ENCODE measurements at regions not wholly inside any gene's neighbourhood (a gene's known extent, or its start where the extent isn't known, plus 50 kb on each side); places are given as distances from the start of the nearest gene placed in this dataset.

DNA sequence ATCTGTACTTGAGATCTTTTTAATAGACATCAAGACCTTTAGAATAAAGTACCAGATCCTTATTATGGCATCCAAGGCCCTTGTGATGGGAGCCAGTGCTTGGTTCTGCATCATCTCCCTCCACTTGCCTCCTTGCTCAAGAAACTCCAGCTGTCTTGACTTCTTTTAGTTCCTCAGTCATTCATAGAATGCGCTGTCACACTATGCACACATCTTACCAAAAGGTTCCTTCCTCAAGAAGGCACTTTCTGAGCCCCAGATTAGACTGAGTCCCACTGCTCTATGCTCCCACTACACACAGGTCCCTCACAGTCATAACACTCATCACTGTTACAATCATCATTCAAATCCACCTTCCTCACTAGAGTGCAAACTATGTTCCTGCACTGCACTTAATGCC is 57.8 kb upstream of the ITM2B start:
- H3K4me3 ChIP-seq, result no peak overlapping the region
- H2AFZ ChIP-seq (ENCODE audit: low read depth, low read length), result no peak overlapping the region
- H3K27me3 ChIP-seq (ENCODE audit: control insufficient read depth in 2 of 2, insufficient read depth in 2 of 2, low read length in 2 of 2), result no peaks in the 10 kb centered on the region
- no peaks in the 10 kb centered on the region for H3K79me2 ChIP-seq (ENCODE audit: control insufficient read depth, insufficient read depth, low read length)
- H3K9me3 ChIP-seq (replicated peaks; ENCODE audit: control insufficient read depth, insufficient read depth, low read depth, low read length), result no peaks in the 10 kb centered on the region
- no peaks in the 10 kb centered on the region for H3K9me1 ChIP-seq (ENCODE audit: control insufficient read depth, insufficient read depth, low read length)
- ATAC-seq, result no peak
- in situ Hi-C loops (cut with MboI), result no loop called here
- no peak overlapping the region for H3K27ac ChIP-seq (ENCODE audit: extremely low read depth, low read depth, low read length)
- H3K36me3 ChIP-seq (ENCODE audit: control insufficient read depth, insufficient read depth, low read length), result no peaks in the 10 kb centered on the region
- intact Hi-C loops (cut with micrococcal nuclease), result no loop called here
- no peak overlapping the region for H3K9ac ChIP-seq (ENCODE audit: insufficient read depth in 1 of 2, low read depth in 2 of 2, low read length in 2 of 2)
- no peak for DNase-seq (ENCODE audit: extremely low read depth in 1 of 4, low spot score in 3 of 4)
- H3K4me2 ChIP-seq (ENCODE audit: insufficient read depth, low read length), result no peak overlapping the region
- H3K4me1 ChIP-seq (replicated peaks in 1 of 2; ENCODE audit: control insufficient read depth in 2 of 2, insufficient read depth in 2 of 2, low read length in 2 of 2), result no peaks in the 10 kb centered on the region; a peak in 1 of 5 replicates
- BruUV-seq (replicated peaks), result no TSS peak
- 33% methylated on average over 1 of the region's 1 CpG for WGBS (ENCODE audit: insufficient coverage, low coverage, missing lambda C conversion rate)
- POLR2A ChIA-PET, result no interaction called here
- CTCF ChIA-PET (ENCODE audit: low intra/inter-chr PET ratio), result no interaction called here
- H4K20me1 ChIP-seq (replicated peaks; ENCODE audit: control insufficient read depth, insufficient read depth, low read length), result no peaks in the 10 kb centered on the region
- FAIRE-seq, result no peak
- TF ChIP-seq, protein P1, sequence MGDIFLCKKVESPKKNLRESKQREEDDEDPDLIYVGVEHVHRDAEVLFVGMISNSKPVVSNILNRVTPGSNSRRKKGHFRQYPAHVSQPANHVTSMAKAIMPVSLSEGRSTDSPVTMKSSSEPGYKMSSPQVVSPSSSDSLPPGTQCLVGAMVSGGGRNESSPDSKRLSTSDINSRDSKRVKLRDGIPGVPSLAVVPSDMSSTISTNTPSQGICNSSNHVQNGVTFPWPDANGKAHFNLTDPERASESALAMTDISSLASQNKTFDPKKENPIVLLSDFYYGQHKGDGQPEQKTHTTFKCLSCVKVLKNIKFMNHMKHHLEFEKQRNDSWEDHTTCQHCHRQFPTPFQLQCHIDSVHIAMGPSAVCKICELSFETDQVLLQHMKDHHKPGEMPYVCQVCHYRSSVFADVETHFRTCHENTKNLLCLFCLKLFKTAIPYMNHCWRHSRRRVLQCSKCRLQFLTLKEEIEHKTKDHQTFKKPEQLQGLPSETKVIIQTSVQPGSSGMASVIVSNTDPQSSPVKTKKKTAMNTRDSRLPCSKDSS (IDR thresholded peaks at IDR 0.05; ENCODE audit: low read depth, partially characterized antibody), result no peak
- TF ChIP-seq, protein P2, sequence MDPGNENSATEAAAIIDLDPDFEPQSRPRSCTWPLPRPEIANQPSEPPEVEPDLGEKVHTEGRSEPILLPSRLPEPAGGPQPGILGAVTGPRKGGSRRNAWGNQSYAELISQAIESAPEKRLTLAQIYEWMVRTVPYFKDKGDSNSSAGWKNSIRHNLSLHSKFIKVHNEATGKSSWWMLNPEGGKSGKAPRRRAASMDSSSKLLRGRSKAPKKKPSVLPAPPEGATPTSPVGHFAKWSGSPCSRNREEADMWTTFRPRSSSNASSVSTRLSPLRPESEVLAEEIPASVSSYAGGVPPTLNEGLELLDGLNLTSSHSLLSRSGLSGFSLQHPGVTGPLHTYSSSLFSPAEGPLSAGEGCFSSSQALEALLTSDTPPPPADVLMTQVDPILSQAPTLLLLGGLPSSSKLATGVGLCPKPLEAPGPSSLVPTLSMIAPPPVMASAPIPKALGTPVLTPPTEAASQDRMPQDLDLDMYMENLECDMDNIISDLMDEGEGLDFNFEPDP (CRISPR knock-in tag; IDR thresholded peaks at IDR 0.05), result no peak
- TF ChIP-seq, protein P3, sequence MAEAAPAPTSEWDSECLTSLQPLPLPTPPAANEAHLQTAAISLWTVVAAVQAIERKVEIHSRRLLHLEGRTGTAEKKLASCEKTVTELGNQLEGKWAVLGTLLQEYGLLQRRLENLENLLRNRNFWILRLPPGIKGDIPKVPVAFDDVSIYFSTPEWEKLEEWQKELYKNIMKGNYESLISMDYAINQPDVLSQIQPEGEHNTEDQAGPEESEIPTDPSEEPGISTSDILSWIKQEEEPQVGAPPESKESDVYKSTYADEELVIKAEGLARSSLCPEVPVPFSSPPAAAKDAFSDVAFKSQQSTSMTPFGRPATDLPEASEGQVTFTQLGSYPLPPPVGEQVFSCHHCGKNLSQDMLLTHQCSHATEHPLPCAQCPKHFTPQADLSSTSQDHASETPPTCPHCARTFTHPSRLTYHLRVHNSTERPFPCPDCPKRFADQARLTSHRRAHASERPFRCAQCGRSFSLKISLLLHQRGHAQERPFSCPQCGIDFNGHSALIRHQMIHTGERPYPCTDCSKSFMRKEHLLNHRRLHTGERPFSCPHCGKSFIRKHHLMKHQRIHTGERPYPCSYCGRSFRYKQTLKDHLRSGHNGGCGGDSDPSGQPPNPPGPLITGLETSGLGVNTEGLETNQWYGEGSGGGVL (CRISPR knock-in tag; IDR thresholded peaks at IDR 0.05), result no peak
- TF ChIP-seq, protein P4, sequence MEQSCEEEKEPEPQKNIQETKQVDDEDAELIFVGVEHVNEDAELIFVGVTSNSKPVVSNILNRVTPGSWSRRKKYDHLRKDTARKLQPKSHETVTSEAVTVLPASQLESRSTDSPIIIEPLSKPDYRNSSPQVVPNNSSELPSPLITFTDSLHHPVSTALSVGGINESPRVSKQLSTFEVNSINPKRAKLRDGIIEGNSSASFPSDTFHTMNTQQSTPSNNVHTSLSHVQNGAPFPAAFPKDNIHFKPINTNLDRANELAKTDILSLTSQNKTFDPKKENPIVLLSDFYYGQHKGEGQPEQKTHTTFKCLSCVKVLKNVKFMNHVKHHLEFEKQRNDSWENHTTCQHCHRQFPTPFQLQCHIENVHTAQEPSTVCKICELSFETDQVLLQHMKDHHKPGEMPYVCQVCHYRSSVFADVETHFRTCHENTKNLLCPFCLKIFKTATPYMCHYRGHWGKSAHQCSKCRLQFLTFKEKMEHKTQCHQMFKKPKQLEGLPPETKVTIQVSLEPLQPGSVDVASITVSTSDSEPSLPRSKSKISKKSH (CRISPR knock-in tag; IDR thresholded peaks at IDR 0.05), result no peak
- TF ChIP-seq SMARCE1 (IDR thresholded peaks at IDR 0.05) (no peak), CXXC5 (CRISPR knock-in tag; IDR thresholded peaks at IDR 0.05) (no peak), HMGN3 (IDR thresholded peaks at IDR 0.05; ENCODE audit: borderline replicate concordance, extremely low read depth, insufficient read length, low read depth, low read length) (no peak), MTA2 (IDR thresholded peaks at IDR 0.05; ENCODE audit: low read depth) (no peak), ZSCAN32 (CRISPR knock-in tag; IDR thresholded peaks at IDR 0.05) (no peak), ETV1 (tag; conservative IDR thresholded peaks at IDR 0.05; ENCODE audit: low read depth) (no peak), PRPF4 (IDR thresholded peaks at IDR 0.05; ENCODE audit: insufficient read depth, low read depth, low read length, poor library complexity, severe bottlenecking) (no peak)
- TF ChIP-seq, protein P5, sequence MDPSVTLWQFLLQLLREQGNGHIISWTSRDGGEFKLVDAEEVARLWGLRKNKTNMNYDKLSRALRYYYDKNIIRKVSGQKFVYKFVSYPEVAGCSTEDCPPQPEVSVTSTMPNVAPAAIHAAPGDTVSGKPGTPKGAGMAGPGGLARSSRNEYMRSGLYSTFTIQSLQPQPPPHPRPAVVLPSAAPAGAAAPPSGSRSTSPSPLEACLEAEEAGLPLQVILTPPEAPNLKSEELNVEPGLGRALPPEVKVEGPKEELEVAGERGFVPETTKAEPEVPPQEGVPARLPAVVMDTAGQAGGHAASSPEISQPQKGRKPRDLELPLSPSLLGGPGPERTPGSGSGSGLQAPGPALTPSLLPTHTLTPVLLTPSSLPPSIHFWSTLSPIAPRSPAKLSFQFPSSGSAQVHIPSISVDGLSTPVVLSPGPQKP (CRISPR knock-in tag; IDR thresholded peaks at IDR 0.05), result no peak
